Esophagus squamous epithelium (tissue), 4 donors: ENCODE measurements at regions not wholly inside any gene's neighbourhood (a gene's known extent, or its start where the extent isn't known, plus 50 kb on each side); places are given as distances from the start of the nearest gene placed in this dataset.

Source experiments
- POLR2A ChIP-seq, 4 donors: fragments of 450-650 bp; IDR thresholded peaks; one replicate each; pipeline ENCODE4 v1.6.1; 2017; ENCODE audit warnings: antibody characterized with exemption in 4 of 4, mild to moderate bottlenecking in 4 of 4, moderate library complexity in 3 of 4
- TF ChIP-seq, protein P1 (sequence below), 6 experiments: fragments of 450-650 bp in 4 of 6; fragments of 200-600 bp in 2 of 6; sonication (generic) in 2 of 6; IDR thresholded peaks; one replicate each; pipeline ENCODE4 v1.5.1; 2016 to 2019; ENCODE audit warnings: antibody characterized with exemption in 6 of 6, mild to moderate bottlenecking in 4 of 6, moderate library complexity in 4 of 6

DNA sequence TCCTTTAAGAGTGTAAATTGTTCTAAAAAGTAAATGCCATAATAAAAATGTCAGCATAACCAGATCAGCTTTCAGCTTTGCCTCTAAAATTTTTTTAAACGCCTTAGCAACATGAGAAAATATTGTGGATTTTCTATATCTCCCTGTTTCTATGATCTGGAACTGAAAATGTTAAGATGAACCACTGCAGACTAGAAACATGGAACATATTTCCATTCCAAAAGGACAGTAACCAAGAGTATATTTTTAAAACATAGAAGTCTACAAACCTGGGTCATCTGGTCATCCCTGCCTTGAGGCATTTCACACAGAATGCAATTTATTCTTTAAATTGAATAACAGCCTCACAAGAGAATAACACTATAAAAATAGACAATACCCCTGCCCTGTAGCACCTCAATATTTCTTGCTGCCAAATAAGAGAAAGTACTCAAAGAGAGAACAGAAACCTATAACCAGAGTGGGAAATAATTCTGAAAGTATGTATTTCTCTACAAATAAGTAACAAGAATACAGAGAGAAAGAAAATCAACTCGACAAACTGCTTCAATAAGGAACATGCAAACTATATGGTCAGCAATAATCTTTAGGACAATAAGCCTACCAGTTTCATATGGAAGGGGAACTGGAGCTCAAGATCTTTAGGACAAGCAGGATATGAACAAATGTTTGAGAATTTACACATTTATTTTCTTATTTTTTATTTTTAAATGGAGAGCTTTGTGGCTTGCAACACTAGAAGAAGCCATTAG, 949.0 kb downstream of the EPHA3 start:
- TF ChIP-seq POLR2A (IDR thresholded peaks at IDR 0.05): no peak
- TF ChIP-seq, protein P1, sequence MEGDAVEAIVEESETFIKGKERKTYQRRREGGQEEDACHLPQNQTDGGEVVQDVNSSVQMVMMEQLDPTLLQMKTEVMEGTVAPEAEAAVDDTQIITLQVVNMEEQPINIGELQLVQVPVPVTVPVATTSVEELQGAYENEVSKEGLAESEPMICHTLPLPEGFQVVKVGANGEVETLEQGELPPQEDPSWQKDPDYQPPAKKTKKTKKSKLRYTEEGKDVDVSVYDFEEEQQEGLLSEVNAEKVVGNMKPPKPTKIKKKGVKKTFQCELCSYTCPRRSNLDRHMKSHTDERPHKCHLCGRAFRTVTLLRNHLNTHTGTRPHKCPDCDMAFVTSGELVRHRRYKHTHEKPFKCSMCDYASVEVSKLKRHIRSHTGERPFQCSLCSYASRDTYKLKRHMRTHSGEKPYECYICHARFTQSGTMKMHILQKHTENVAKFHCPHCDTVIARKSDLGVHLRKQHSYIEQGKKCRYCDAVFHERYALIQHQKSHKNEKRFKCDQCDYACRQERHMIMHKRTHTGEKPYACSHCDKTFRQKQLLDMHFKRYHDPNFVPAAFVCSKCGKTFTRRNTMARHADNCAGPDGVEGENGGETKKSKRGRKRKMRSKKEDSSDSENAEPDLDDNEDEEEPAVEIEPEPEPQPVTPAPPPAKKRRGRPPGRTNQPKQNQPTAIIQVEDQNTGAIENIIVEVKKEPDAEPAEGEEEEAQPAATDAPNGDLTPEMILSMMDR (IDR thresholded peaks at IDR 0.05): no peak
